Left cardiac atrium (tissue), 4 donors: ENCODE measurements at regions not wholly inside any gene's neighbourhood (a gene's known extent, or its start where the extent isn't known, plus 50 kb on each side); places are given as distances from the start of the nearest gene placed in this dataset.
A peak's percentile ranks its signal among the peaks of the same experiment; 100 is the strongest.
"Not testable (repeated sequence)": the region's sequence is repeated elsewhere in the genome, so short reads cannot be mapped to it uniquely, and the experiment has no call there.

Experiments used
- ATAC-seq, 2 donors: fragments of 200-7000 bp; cut with Tn5 transposase; one replicate each; pipeline ENCODE4 v1.9.1; 2020; ENCODE audit warnings: mild to moderate bottlenecking in 2 of 2, moderate library complexity in 2 of 2
- DNase-seq: peaks from one replicate; pipeline ENCODE4 v3.0.0-alpha.2; 2020
- intact Hi-C, 2 donors: fragments of 100-400 bp; cut with DNase I; formaldehyde crosslinking; loops; one replicate each; pipeline versions ENCODE4 v1.14.1 to v1.15.1; 2022 to 2023
- donor health status: DM: no; HTN: yes; CAD: no.
- donor health status: DM: no; HTN: yes; CAD: no; lungs with severe emphysema.
- donor health status: DM: yes; HTN: yes; CAD: no.
- donor health status: Dilated cardiomyopathy.

- ATAC-seq (no peak), DNase-seq (no peak)
- intact Hi-C loops = no loop called here
These were observed 1033.5 kb downstream of the EFNA5 start for GRCh38 chr5:106637275-106637674.

- no peak for ATAC-seq
- intact Hi-C loops = no loop called here
These were observed 1036.4 kb downstream of the EFNA5 start for GRCh38 chr5:106634375-106634774.

DNA sequence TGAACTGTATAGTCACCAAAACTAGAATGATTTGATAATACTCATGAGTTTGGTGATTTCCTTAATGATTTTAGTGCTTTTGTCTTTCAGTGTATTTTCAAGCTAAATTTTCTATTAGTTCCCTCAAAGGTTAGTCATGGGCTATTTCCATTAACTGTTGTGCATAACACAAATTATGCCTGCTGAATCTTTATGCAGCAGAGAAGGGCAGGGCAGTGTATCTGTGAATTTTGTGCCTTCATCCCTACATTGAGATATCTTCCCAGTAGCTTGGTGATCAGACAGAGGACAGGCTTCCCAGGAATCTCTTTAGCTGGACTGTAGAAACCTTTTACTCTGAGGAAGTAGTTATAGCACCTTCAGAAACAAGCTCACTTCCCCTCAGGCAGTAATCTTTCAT, 1036.9 kb downstream of the EFNA5 start:
- intact Hi-C loops = no loop called here
- DNase-seq (no peak), ATAC-seq (no peak)

More at GRCh38 chr5:106634375-106634774, 1036.4 kb downstream of the EFNA5 start:
- DNase-seq = no peak

DNA sequence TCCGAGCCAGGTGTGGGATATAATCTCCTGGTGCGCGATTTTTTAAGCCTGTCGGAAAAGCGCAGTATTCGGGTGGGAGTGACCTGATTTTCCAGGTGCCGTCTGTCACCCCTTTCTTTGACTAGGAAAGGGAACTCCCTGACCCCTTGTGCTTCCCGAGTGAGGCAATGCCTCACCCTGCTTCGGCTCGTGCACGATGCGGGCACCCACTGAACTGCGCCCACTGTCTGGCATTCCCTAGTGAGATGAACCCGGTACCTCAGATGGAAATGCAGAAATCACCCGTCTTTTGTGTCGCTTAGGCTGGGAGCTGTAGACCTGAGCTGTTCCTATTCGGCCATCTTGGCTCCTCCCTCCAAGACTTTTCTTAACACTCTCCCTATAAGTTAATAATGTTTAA, 1042.3 kb downstream of the EFNA5 start:
- DNase-seq, ATAC-seq, intact Hi-C loops: not testable (repeated sequence)

GRCh38 chr5:106610041-106610440, 1060.7 kb downstream of the EFNA5 start:
- ATAC-seq = no peak
- intact Hi-C loops = no loop called here
- DNase-seq = no peak

DNA sequence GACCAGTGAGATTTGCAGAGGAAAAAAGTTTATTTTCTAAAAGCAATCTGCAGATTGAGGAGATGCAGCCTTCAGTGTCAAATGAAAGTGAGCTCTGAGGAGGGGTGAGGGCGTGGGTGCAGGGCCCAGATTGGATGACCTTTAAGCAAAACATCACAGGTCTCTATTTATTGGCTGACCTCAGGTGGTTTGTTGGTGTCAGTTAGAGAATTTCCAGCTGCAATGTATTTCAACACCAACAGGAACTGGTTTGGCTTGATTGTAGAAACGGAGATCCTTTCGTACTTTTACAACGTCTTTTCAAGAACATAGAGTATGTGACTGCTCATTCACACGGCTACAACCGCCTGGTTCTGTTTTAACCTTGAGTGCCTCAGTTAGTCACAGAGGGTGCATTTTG, 1069.1 kb downstream of the EFNA5 start:
- no peak for DNase-seq
- intact Hi-C loops = no loop called here
- no peak for ATAC-seq

DNA sequence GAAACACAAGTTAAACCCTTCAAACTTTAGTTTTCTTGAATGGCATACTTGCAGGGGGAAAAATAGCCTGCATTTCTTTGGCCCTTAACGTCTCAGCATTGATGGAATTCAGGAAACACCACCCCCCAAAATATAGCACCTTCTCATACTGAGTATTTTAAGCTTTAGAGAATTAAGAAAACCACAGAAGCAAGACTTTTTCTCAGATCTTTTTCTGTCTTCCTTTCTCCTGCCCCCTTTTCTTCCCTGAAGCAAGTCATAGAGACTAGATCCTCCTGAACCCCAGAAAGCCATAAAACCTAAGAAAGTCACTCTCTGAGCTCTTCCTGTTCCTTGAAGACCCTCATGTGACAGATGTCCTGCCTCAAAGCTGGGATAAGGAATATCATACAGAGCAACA, 1069.9 kb downstream of the EFNA5 start:
- DNase-seq (no peak), ATAC-seq (no peak)
- intact Hi-C loops = no loop called here

- intact Hi-C loops = no loop called here
These were observed 1074.9 kb downstream of the EFNA5 start for GRCh38 chr5:106595864-106596263.

DNA sequence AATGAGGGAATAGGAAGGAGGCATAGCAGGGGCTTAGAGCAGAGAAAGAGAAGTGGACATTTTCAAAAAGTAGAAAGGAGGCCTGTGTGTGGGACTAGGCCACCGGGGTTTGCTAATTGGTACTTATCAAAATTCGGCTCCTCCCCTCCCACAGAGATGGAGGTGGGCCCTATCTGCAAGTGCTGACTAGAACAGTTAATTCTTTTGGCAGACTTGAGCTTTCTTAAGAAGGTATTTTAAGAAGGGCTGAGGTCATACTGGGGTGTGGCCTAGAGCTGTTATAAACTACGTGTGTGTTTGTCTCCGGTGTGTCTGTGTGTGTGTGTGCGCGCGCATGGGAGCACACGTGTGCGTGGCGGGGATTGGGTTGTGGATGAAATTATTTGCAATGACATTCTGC, 1086.5 kb downstream of the EFNA5 start:
- DNase-seq = no peak
- intact Hi-C loops = no loop called here
- ATAC-seq = no peak

More at GRCh38 chr5:106595864-106596263, 1074.9 kb downstream of the EFNA5 start:
- ATAC-seq (no peak), DNase-seq (no peak)

- intact Hi-C loops = no loop called here
- ATAC-seq = no peak
- DNase-seq = no peak
These were observed 1092.0 kb downstream of the EFNA5 start for GRCh38 chr5:106578736-106579135.

- DNase-seq (no peak), ATAC-seq (no peak)
- intact Hi-C loops = no loop called here
These were observed 1095.9 kb downstream of the EFNA5 start for GRCh38 chr5:106574820-106575219.

DNA sequence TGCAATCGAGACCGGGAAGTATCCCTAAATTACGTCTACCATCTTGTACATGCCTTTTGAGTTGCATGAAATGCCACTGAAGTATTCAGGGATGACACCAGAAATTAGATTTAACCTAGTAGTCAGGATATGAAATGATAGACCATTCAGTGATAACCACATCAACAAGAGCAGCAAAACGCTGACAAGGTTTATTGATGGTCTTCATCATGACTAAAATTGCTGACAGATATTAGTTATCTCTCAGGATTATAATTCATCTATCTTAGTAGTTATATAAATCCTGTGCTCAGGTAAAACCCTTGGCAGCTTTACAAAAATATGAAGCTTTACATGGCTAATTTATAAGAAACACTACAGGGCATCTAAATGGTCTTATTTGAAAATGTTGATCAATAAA, 1104.7 kb downstream of the EFNA5 start:
- ATAC-seq (no peak), DNase-seq (no peak)
- intact Hi-C loops = no loop called here

GRCh38 chr5:106545325-106545724, 1125.4 kb downstream of the EFNA5 start:
- intact Hi-C loops = no loop called here
- ATAC-seq (no peak), DNase-seq (no peak)

GRCh38 chr5:106543330-106543729, 1127.4 kb downstream of the EFNA5 start:
- DNase-seq (no peak), ATAC-seq (no peak)
- intact Hi-C loops = no loop called here

DNA sequence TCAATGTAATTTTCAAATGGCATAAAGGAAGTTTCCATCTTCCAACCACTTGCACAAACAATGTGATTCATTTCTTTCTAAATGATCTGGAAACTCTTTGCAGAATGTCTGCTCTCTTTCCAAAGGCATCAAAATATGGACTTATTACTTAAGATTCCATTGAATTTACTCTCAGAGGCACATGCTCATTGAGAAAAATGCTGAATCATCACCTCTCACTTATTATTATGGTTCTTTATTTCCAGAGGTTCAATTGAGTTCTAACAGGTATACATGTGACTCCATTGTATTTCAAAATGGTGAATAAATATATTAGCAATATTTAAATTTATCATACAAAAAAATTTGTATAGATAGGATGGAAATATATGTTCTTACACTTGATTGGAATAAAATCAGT, 1140.6 kb downstream of the EFNA5 start:
- intact Hi-C loops = no loop called here
- no peak for ATAC-seq
- no peak for DNase-seq

DNA sequence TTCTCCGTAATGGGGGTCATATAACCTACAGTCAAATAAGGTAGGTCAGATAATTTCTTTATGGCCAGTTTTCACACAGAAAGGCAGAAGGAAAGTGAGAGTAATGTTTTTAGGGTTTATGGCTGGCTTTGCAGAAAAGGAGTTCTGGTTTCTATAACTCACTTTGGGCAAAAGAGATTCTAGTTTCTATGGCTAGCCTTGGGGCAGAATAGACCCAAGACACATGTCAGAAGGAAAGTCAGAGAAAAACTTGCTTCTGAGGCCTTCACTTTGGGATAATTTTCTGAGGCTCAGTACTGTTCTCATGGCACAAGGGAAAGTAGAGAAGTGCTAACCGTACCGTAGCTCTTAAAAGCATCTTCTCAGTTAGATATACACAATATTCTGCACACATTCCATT, 1145.3 kb downstream of the EFNA5 start:
- DNase-seq = no peak
- intact Hi-C loops = no loop called here
- no peak for ATAC-seq

DNA sequence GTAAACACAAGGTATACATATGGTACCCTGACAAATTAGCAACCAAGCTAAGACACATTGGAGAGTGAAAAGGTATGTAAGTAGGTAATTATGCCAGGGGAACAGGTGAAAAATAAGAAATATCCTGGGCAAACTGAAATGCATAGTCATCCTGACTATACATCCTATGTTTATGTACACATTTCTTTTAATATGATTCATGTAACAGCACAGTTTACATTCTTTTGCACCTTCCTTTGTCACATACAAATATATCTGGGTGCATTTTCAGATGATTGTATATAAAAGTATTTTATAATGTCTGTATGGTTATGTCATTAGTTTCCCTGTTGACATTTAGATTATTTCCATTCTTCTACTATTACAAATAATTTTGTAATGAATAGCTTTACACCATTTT, 1146.9 kb downstream of the EFNA5 start:
- no peak for ATAC-seq
- intact Hi-C loops = no loop called here
- DNase-seq = no peak

DNA sequence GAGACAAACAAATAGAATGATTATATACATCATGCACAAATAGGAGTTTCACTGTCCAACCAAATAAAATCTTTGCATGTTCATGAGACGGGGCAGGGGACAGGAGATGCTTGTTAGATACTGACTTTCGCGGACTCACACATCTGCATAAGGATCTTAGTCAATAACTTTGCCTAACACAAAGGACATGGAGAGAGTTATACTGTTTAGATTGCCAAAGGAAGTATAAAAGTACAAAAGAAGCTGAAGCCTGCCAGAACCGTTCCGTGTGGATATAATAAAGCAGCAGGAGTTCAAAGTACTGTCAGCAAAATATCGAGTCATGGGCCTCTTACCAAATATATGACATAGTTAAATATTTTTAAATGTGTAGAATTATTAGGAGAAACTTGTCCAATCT, 1148.4 kb downstream of the EFNA5 start:
- DNase-seq = no peak
- no peak for ATAC-seq
- intact Hi-C loops = no loop called here

DNA sequence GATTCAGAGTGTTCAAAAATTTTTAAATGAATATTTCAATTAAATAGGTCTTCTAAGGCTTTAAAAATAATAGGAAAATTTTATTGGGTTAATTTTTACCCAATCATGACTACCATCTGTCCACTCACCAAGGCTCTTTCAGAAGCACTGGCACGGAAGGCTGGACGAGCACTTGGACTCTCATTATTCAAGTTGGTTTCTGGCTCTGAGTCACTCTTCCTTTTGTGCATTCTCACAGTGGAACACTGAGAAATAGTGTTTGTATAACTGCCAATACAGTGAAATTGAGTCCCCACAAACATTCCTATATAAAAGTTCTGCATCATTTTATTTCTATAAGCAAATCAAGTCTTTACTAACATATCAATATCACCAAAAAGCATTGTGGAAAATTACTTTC, 1149.0 kb downstream of the EFNA5 start:
- DNase-seq (no peak), ATAC-seq (peak in 1 of 2 donors; percentile 26)
- intact Hi-C loops = no loop called here

GRCh38 chr5:106510321-106510720, 1160.4 kb downstream of the EFNA5 start:
- DNase-seq (no peak), ATAC-seq (no peak)
- intact Hi-C loops = no loop called here

GRCh38 chr5:106508894-106509293, 1161.8 kb downstream of the EFNA5 start:
- ATAC-seq = peak in 1 of 2 donors; percentile 80
- DNase-seq = no peak
- intact Hi-C loops = no loop called here

GRCh38 chr5:106493910-106494309, 1176.8 kb downstream of the EFNA5 start:
- ATAC-seq (no peak), DNase-seq (no peak)
- intact Hi-C loops = no loop called here
